GM12892 (cell line): ENCODE measurements at regions not wholly inside any gene's neighbourhood (a gene's known extent, or its start where the extent isn't known, plus 50 kb on each side); places are given as distances from the start of the nearest gene placed in this dataset.

Experiments
- POLR2A ChIP-seq: IDR thresholded peaks from 2 replicates; pipeline ENCODE4 v1.6.1; 2011; ENCODE audit warnings: low read depth, low read length, control low read depth
- POLR2AphosphoS5 ChIP-seq: IDR thresholded peaks from 2 replicates; pipeline ENCODE4 v1.6.1; 2011; ENCODE audit warnings: low read depth, low read length, control low read depth
- TAF1 ChIP-seq: IDR thresholded peaks from 2 replicates; pipeline ENCODE4 v1.6.1; 2011; ENCODE audit warnings: low read depth, mild to moderate bottlenecking, control low read depth, low read length, borderline replicate concordance

DNA sequence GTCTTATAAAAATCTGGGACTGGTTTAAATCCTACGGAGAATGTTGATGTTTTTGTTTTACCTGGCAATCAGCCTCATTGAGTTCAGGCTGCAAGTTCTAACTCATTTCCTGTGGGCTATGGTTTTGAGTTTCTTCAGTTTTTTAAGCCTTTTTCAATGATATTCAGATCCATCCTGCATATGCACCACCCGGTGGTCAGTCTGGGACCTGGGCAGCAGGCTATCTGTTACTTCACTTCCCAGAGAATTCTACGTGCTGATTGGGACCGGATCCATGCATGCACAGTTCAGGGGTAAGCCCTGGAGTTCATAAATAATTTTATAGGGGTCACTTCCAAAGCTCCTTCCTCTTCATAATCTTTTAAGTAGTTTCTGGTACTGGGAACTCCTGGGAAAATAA, 339.2 kb upstream of the HNRNPA3 start:
- TF ChIP-seq POLR2AphosphoS5, result no peak
- no peak for TF ChIP-seq POLR2A
- TF ChIP-seq TAF1, result no peak
